T-cell (primary cell): ENCODE measurements at regions not wholly inside any gene's neighbourhood (a gene's known extent, or its start where the extent isn't known, plus 50 kb on each side); places are given as distances from the start of the nearest gene placed in this dataset.

Experiments used
- ATAC-seq, 4 experiments: fragments of 200-7000 bp in 3 of 4; fragments of 150-1000 bp in 1 of 4; cut with Tn5 transposase; replicated peaks in 1 of 4; 1 replicate in 3 of 4; 2 replicates in 1 of 4; pipeline ENCODE4 v1.10.0; 2021; ENCODE audit warnings: moderate library complexity in 3 of 4, mild to moderate bottlenecking in 2 of 4, moderate number of reproducible peaks in 1 of 4
- CTCF ChIA-PET, 2 donors: fragments of 300-600 bp; sonication (Branson Sonifier 250); formaldehyde crosslinking; loops; one replicate each; lab custom pipeline; 2022; ENCODE audit warnings: antibody characterized with exemption in 2 of 2; lab: Charles Lee
- POLR2A ChIA-PET, 2 donors: fragments of 300-600 bp; sonication (Branson Sonifier 250); formaldehyde crosslinking; loops; one replicate each; lab custom pipeline; 2022; ENCODE audit warnings: antibody characterized with exemption in 2 of 2; lab: Charles Lee
- DNase-seq, 35 experiments: peaks; one replicate each; pipeline versions ENCODE4 v3.0.0 to v3.0.0-alpha.2; 2013 to 2023
- H3K27ac ChIP-seq: one replicate; pipeline ENCODE4 v1.5.1; 2013; ENCODE audit warnings: low read length
- H3K27me3 ChIP-seq, 2 experiments: replicated peaks in 1 of 2; 1 replicate in 1 of 2; 2 replicates in 1 of 2; pipeline versions ENCODE4 v1.6.1 to v1.7.0; 2013; ENCODE audit warnings: low read length in 1 of 2, mixed read lengths in 1 of 2; ENCODE audit not compliant: control insufficient read depth in 2 of 2, insufficient read depth in 2 of 2; ENCODE audit errors: extremely low read depth in 1 of 2
- H3K36me3 ChIP-seq, 2 donors: 1 replicate in 1 of 2; 2 replicates in 1 of 2; pipeline versions ENCODE4 v1.6.1 to v1.7.0; 2013; ENCODE audit warnings: low read length in 1 of 2; ENCODE audit not compliant: control insufficient read depth in 2 of 2, insufficient read depth in 1 of 2; ENCODE audit errors: extremely low read depth in 1 of 2
- H3K4me1 ChIP-seq, 2 experiments: 1 replicate in 1 of 2; 2 replicates in 1 of 2; pipeline versions ENCODE4 v1.6.1 to v1.7.0; 2013; ENCODE audit warnings: low read length in 2 of 2, mixed read lengths in 1 of 2; ENCODE audit not compliant: insufficient read depth in 2 of 2, control insufficient read depth in 1 of 2; ENCODE audit errors: extremely low read depth in 1 of 2
- H3K4me3 ChIP-seq, 2 donors: 1 replicate in 1 of 2; 2 replicates in 1 of 2; pipeline versions ENCODE4 v1.5.1 to v1.7.0; 2013; ENCODE audit warnings: mild to moderate bottlenecking in 2 of 2, low read length in 1 of 2, moderate library complexity in 1 of 2; ENCODE audit not compliant: control insufficient read depth in 1 of 2; ENCODE audit errors: extremely low read depth in 1 of 2
- H3K9me3 ChIP-seq: 2 replicates; pipeline ENCODE4 v1.7.0; 2013
- H3K27ac Mint-ChIP-seq, 2 donors: one replicate each; pipeline ENCODE4 v1.8.0; 2020 to 2021; ENCODE audit warnings: mild to moderate bottlenecking in 2 of 2, mixed read lengths in 2 of 2
- H3K27me3 Mint-ChIP-seq, 2 donors: one replicate each; pipeline ENCODE4 v1.8.0; 2021 to 2022; ENCODE audit warnings: mixed read lengths in 2 of 2
- H3K36me3 Mint-ChIP-seq: one replicate; pipeline ENCODE4 v1.8.0; 2021; ENCODE audit warnings: mixed read lengths
- H3K4me1 Mint-ChIP-seq, 3 donors: one replicate each; pipeline ENCODE4 v1.8.0; 2020 to 2022; ENCODE audit warnings: mixed read lengths in 3 of 3, mild to moderate bottlenecking in 1 of 3
- H3K4me3 Mint-ChIP-seq, 3 donors: one replicate each; pipeline ENCODE4 v1.8.0; 2020 to 2022; ENCODE audit warnings: mild to moderate bottlenecking in 3 of 3, mixed read lengths in 3 of 3, moderate library complexity in 3 of 3
- H3K9me3 Mint-ChIP-seq, 3 donors: one replicate each; pipeline ENCODE4 v1.8.0; 2020 to 2022; ENCODE audit warnings: mixed read lengths in 3 of 3
- WGBS: methylation state at CpG from one replicate; pipeline ENCODE4 v1.1.5; 2013; ENCODE audit warnings: missing lambda C conversion rate; ENCODE audit not compliant: insufficient coverage; 5-methylcytosine and 5-hydroxymethylcytosine counted together

- ChIA-PET CTCF (no interaction called here), POLR2A (no interaction called here)
- H3K36me3 ChIP-seq: no peaks in the 10 kb centered on the region
- Mint-ChIP-seq H3K27me3 (peaks cover 0 to 1% of the 10 kb centered on the region in 2 donors), H3K36me3 (no peaks in the 10 kb centered on the region), H3K27ac (no peak overlapping the region), H3K4me1 (no peaks in the 10 kb centered on the region), H3K4me3 (no peak overlapping the region), H3K9me3 (no peaks in the 10 kb centered on the region)
- no peaks in the 10 kb centered on the region for H3K27me3 ChIP-seq
- no peak overlapping the region for H3K4me3 ChIP-seq
- no peak for ATAC-seq
- no peaks in the 10 kb centered on the region for H3K9me3 ChIP-seq
- H3K4me1 ChIP-seq: no peaks in the 10 kb centered on the region
- no peak for DNase-seq
- H3K27ac ChIP-seq: no peak overlapping the region
- no CpG with 5 or more reads among the region's 3 CpGs for WGBS
Observed at GRCh38 chr2:7940723-7941122, 741.1 kb upstream of the ID2 start.

GRCh38 chr2:7943446-7943845 lies 738.4 kb upstream of the ID2 start:
- no peak for DNase-seq
- Histone ChIP-seq H3K9me3 (no peaks in the 10 kb centered on the region), H3K27me3 (no peaks in the 10 kb centered on the region), H3K27ac (no peak overlapping the region), H3K4me1 (no peaks in the 10 kb centered on the region), H3K4me3 (no peak overlapping the region), H3K36me3 (no peaks in the 10 kb centered on the region)
- H3K4me3 Mint-ChIP-seq: no peak overlapping the region
- POLR2A ChIA-PET: no interaction called here
- H3K36me3 Mint-ChIP-seq: no peaks in the 10 kb centered on the region
- CTCF ChIA-PET: interaction anchor here in 1 of 2 donors (0.5 kb wide), 1 partner anchor 233 kb away, joined by 3 read pairs; no protein-coding TSS in a partner anchor
- no peak overlapping the region for H3K27ac Mint-ChIP-seq
- 78% methylated on average over 6 of the region's 8 CpGs for WGBS
- peaks cover 0 to 1% of the 10 kb centered on the region in 2 donors for H3K27me3 Mint-ChIP-seq
- no peaks in the 10 kb centered on the region for H3K9me3 Mint-ChIP-seq
- no peaks in the 10 kb centered on the region for H3K4me1 Mint-ChIP-seq
- ATAC-seq: no peak

GRCh38 chr2:7945026-7945425 lies 736.8 kb upstream of the ID2 start:
- no peak overlapping the region for H3K27ac ChIP-seq
- no peak overlapping the region for H3K4me3 ChIP-seq
- H3K4me1 Mint-ChIP-seq: no peaks in the 10 kb centered on the region
- H3K36me3 ChIP-seq: no peaks in the 10 kb centered on the region
- no peak overlapping the region for H3K4me3 Mint-ChIP-seq
- CTCF ChIA-PET: no interaction called here
- no peaks in the 10 kb centered on the region for H3K36me3 Mint-ChIP-seq
- DNase-seq (no peak), ATAC-seq (no peak)
- no CpG with 5 or more reads among the region's 1 CpG for WGBS
- POLR2A ChIA-PET: no interaction called here
- no peaks in the 10 kb centered on the region for H3K9me3 Mint-ChIP-seq
- no peak overlapping the region for H3K27ac Mint-ChIP-seq
- no peaks in the 10 kb centered on the region for H3K9me3 ChIP-seq
- H3K27me3 Mint-ChIP-seq: no peaks in the 10 kb centered on the region
- no peaks in the 10 kb centered on the region for H3K27me3 ChIP-seq
- H3K4me1 ChIP-seq: no peaks in the 10 kb centered on the region

- ATAC-seq: no peak
- CTCF ChIA-PET: no interaction called here
- Mint-ChIP-seq H3K27ac (no peak overlapping the region), H3K27me3 (no peaks in the 10 kb centered on the region), H3K4me3 (no peak overlapping the region), H3K36me3 (no peaks in the 10 kb centered on the region), H3K9me3 (no peaks in the 10 kb centered on the region), H3K4me1 (no peaks in the 10 kb centered on the region)
- H3K27ac ChIP-seq: no peak overlapping the region
- peaks cover 0 to 4% of the 10 kb centered on the region in 2 experiments for H3K27me3 ChIP-seq
- no peaks in the 10 kb centered on the region for H3K4me1 ChIP-seq
- DNase-seq: no peak
- no peaks in the 10 kb centered on the region for H3K36me3 ChIP-seq
- no peak overlapping the region for H3K4me3 ChIP-seq
- WGBS: 100% methylated on average over 4 of the region's 13 CpGs
- POLR2A ChIA-PET: no interaction called here
- H3K9me3 ChIP-seq: no peaks in the 10 kb centered on the region
Observed at GRCh38 chr2:7950035-7950612, 731.7 kb upstream of the ID2 start.

- Mint-ChIP-seq H3K4me1 (no peaks in the 10 kb centered on the region), H3K36me3 (no peaks in the 10 kb centered on the region), H3K4me3 (no peak overlapping the region), H3K27me3 (no peaks in the 10 kb centered on the region), H3K9me3 (no peaks in the 10 kb centered on the region), H3K27ac (no peak overlapping the region)
- POLR2A ChIA-PET: no interaction called here
- CTCF ChIA-PET: no interaction called here
- Histone ChIP-seq H3K4me1 (no peaks in the 10 kb centered on the region), H3K4me3 (no peak overlapping the region), H3K27ac (no peak overlapping the region), H3K27me3 (peaks cover 0 to 4% of the 10 kb centered on the region in 2 experiments), H3K9me3 (no peaks in the 10 kb centered on the region), H3K36me3 (no peaks in the 10 kb centered on the region)
- no peak for DNase-seq
- 94% methylated on average over 4 of the region's 5 CpGs for WGBS
- ATAC-seq: no peak
Observed at GRCh38 chr2:7951001-7951400, 730.9 kb upstream of the ID2 start.

- DNase-seq: no peak
- Mint-ChIP-seq H3K9me3 (no peaks in the 10 kb centered on the region), H3K4me3 (no peak overlapping the region), H3K4me1 (no peaks in the 10 kb centered on the region), H3K27me3 (no peaks in the 10 kb centered on the region), H3K27ac (no peak overlapping the region), H3K36me3 (no peaks in the 10 kb centered on the region)
- Histone ChIP-seq H3K4me1 (no peaks in the 10 kb centered on the region), H3K9me3 (no peaks in the 10 kb centered on the region), H3K27ac (no peak overlapping the region), H3K4me3 (no peak overlapping the region), H3K27me3 (peaks cover 0 to 4% of the 10 kb centered on the region in 2 experiments), H3K36me3 (no peaks in the 10 kb centered on the region)
- 100% methylated on average over 1 of the region's 1 CpG for WGBS
- POLR2A ChIA-PET: no interaction called here
- no peak for ATAC-seq
- CTCF ChIA-PET: no interaction called here
Observed at GRCh38 chr2:7951490-7951889, 730.4 kb upstream of the ID2 start.
